HG02943 (cell line): ENCODE measurements at regions not wholly inside any gene's neighbourhood (a gene's known extent, or its start where the extent isn't known, plus 50 kb on each side); places are given as distances from the start of the nearest gene placed in this dataset.
"Not testable (repeated sequence)": the region's sequence is repeated elsewhere in the genome, so short reads cannot be mapped to it uniquely, and the experiment has no call there.

Experiments
- ATAC-seq: cut with Tn5 transposase; IDR thresholded peaks from one replicate; pipeline ENCODE4 v1.9.1; 2021; ENCODE audit warnings: mild to moderate bottlenecking, low read depth, moderate library complexity; ENCODE audit not compliant: unreplicated experiment

- no peak for ATAC-seq
These were observed 160.1 kb downstream of the TBX15 start for GRCh38 chr1:118828038-118828437.

- no peak for ATAC-seq
These were observed 160.5 kb downstream of the TBX15 start for GRCh38 chr1:118827636-118828035.

- ATAC-seq: no peak
These were observed 160.9 kb downstream of the TBX15 start for GRCh38 chr1:118827207-118827606.

GRCh38 chr1:118826669-118827068 lies 161.5 kb downstream of the TBX15 start:
- no peak for ATAC-seq

- ATAC-seq: no peak
These were observed 162.5 kb downstream of the TBX15 start for GRCh38 chr1:118825619-118826018.

- ATAC-seq: no peak
These were observed 166.3 kb downstream of the TBX15 start for GRCh38 chr1:118821801-118822200.

GRCh38 chr1:118820864-118821263 lies 167.3 kb downstream of the TBX15 start:
- ATAC-seq: no peak

GRCh38 chr1:118815909-118816308 lies 172.2 kb downstream of the TBX15 start:
- ATAC-seq: no peak

- no peak for ATAC-seq
These were observed 175.6 kb downstream of the TBX15 start for GRCh38 chr1:118812555-118812954.

GRCh38 chr1:118811156-118811555 lies 177.0 kb downstream of the TBX15 start:
- no peak for ATAC-seq

- ATAC-seq: no peak
These were observed 178.6 kb downstream of the TBX15 start for GRCh38 chr1:118809586-118809985.

GRCh38 chr1:118803128-118803527 lies 185.0 kb downstream of the TBX15 start:
- ATAC-seq: not testable (repeated sequence)

- ATAC-seq: no peak
These were observed 196.9 kb downstream of the TBX15 start for GRCh38 chr1:118791094-118791691.

GRCh38 chr1:118788463-118788862 lies 199.7 kb downstream of the TBX15 start:
- no peak for ATAC-seq

- no peak for ATAC-seq
These were observed 201.5 kb downstream of the TBX15 start for GRCh38 chr1:118786454-118787155.

GRCh38 chr1:118785246-118785645 lies 202.9 kb downstream of the TBX15 start:
- no peak for ATAC-seq

GRCh38 chr1:118783095-118783758 lies 204.9 kb downstream of the TBX15 start:
- ATAC-seq: no peak

GRCh38 chr1:118773656-118774055 lies 214.5 kb downstream of the TBX15 start:
- no peak for ATAC-seq

GRCh38 chr1:118767971-118768370 lies 220.2 kb downstream of the TBX15 start:
- ATAC-seq: no peak

GRCh38 chr1:118753976-118754375 lies 234.2 kb downstream of the TBX15 start:
- ATAC-seq: no peak

- ATAC-seq: no peak
These were observed 237.0 kb downstream of the TBX15 start for GRCh38 chr1:118751166-118751565.

GRCh38 chr1:118744420-118744819 lies 243.7 kb downstream of the TBX15 start:
- ATAC-seq: no peak
